ENCODE measurements at regions not wholly inside any gene's neighbourhood (a gene's known extent, or its start where the extent isn't known, plus 50 kb on each side); places are given as distances from the start of the nearest gene placed in this dataset.

- TF ChIP-seq CTCF (IDR thresholded peaks at IDR 0.05; ENCODE audit: borderline replicate concordance, extremely low read depth, low read length, poor library complexity, severe bottlenecking) = no peak
- no peak for TF ChIP-seq EZH2 (IDR thresholded peaks at IDR 0.05; ENCODE audit: borderline replicate concordance, low read depth, low read length, severe bottlenecking)
Observed at GRCh38 chr14:84167026-84167425, 1362.9 kb upstream of the FLRT2 start.

Data from DND-41 (cell line).